Activated CD8-positive, alpha-beta memory T cell treated with anti-CD3 and anti-CD28 coated beads, Interleukin-2, amount 50 U/mL, for 48 hours (primary cell): ENCODE measurements at regions not wholly inside any gene's neighbourhood (a gene's known extent, or its start where the extent isn't known, plus 50 kb on each side); places are given as distances from the start of the nearest gene placed in this dataset.

Experiments used
- DNase-seq: peaks from one replicate; pipeline ENCODE4 v3.0.0-alpha.2; 2020

- no peak for DNase-seq
Measured at GRCh38 chr5:128904805-128905567, 60.3 kb upstream of the SLC27A6 start.

DNA sequence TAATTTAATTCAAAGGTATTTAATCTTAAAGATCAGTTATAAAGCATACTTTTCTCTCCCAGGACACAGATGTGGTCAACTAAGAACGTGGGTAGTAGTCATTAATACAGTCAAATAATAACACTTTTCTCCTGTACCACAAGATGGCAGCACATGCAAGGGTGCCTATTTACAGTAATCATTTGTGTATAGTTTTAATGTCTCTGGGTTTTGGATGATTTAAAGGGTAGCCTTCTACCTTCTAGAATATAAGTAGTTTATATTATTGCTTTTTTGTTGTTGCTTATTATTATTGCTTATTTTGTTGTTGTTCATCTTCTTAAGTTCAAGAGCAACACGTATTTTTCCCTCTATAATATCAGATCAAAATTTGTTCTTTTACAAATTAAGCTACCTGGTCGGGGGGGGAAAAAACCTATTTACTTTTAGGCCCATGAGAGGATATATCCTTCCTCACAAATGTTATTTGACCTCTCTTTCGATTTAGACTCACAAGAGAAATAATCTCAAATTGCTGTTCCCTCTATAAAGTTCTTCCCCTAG is 59.6 kb upstream of the SLC27A6 start:
- DNase-seq = no peak

GRCh38 chr5:128913551-128913950 is 51.7 kb upstream of the SLC27A6 start:
- DNase-seq = no peak
